Upper lobe of left lung (tissue), 6 donors: ENCODE measurements at regions not wholly inside any gene's neighbourhood (a gene's known extent, or its start where the extent isn't known, plus 50 kb on each side); places are given as distances from the start of the nearest gene placed in this dataset.

ENCODE experiments used
- ATAC-seq, 2 donors: fragments of 200-7000 bp; cut with Tn5 transposase; one replicate each; pipeline ENCODE4 v1.9.1; 2022; ENCODE audit warnings: mild to moderate bottlenecking in 2 of 2, moderate library complexity in 2 of 2; ENCODE audit not compliant: low FRiP score in 2 of 2
- DNase-seq, 2 donors: peaks; one replicate each; pipeline ENCODE4 v3.0.0-alpha.2; 2019 to 2020
- H3K27ac ChIP-seq, 4 donors: fragments of 200-600 bp; sonication (generic); one replicate each; pipeline ENCODE4 v1.5.1; 2016 to 2019
- H3K27me3 ChIP-seq, 4 donors: fragments of 200-600 bp; sonication (generic); one replicate each; pipeline ENCODE4 v1.5.1; 2017 to 2019
- H3K36me3 ChIP-seq, 4 donors: fragments of 200-600 bp; sonication (generic); one replicate each; pipeline ENCODE4 v1.5.1; 2016 to 2019
- H3K4me1 ChIP-seq, 4 donors: fragments of 200-600 bp; sonication (generic); one replicate each; pipeline ENCODE4 v1.5.1; 2018 to 2019
- H3K4me3 ChIP-seq, 4 donors: fragments of 200-600 bp; sonication (generic); one replicate each; pipeline ENCODE4 v1.5.1; 2017 to 2019; ENCODE audit warnings: mild to moderate bottlenecking in 2 of 4, moderate library complexity in 1 of 4
- H3K9me3 ChIP-seq, 4 donors: fragments of 200-600 bp; sonication (generic); one replicate each; pipeline ENCODE4 v1.5.1; 2018 to 2019
- CTCF ChIP-seq, 6 experiments: fragments of 450-650 bp in 4 of 6; fragments of 200-600 bp in 2 of 6; sonication (generic) in 2 of 6; IDR thresholded peaks; one replicate each; pipeline ENCODE4 v1.5.1; 2016 to 2019; ENCODE audit warnings: antibody characterized with exemption in 6 of 6
- EP300 ChIP-seq, 4 donors: sonication (generic); formaldehyde crosslinking; IDR thresholded peaks; one replicate each; pipeline ENCODE4 v1.5.1; 2017; ENCODE audit warnings: antibody characterized with exemption in 4 of 4, control low read depth in 2 of 4
- POLR2A ChIP-seq, 4 donors: fragments of 450-650 bp; IDR thresholded peaks; one replicate each; pipeline ENCODE4 v1.5.1; 2016 to 2017; ENCODE audit warnings: antibody characterized with exemption in 4 of 4, mild to moderate bottlenecking in 2 of 4
- POLR2AphosphoS5 ChIP-seq, 2 donors: sonication (generic); formaldehyde crosslinking; IDR thresholded peaks; one replicate each; pipeline ENCODE4 v1.5.1; 2017; ENCODE audit warnings: antibody characterized with exemption in 2 of 2
- WGBS, 2 donors: methylation state at CpG; one replicate each; pipeline ENCODE4 v1.1.5; 2017 to 2018; 5-methylcytosine and 5-hydroxymethylcytosine counted together
- donor health status: DM: no; HTN: no; CAD: no; lungs with moderate emphysema.
- donor health status: DM: no; HTN: yes; CAD: no; lungs with severe emphysema.

DNA sequence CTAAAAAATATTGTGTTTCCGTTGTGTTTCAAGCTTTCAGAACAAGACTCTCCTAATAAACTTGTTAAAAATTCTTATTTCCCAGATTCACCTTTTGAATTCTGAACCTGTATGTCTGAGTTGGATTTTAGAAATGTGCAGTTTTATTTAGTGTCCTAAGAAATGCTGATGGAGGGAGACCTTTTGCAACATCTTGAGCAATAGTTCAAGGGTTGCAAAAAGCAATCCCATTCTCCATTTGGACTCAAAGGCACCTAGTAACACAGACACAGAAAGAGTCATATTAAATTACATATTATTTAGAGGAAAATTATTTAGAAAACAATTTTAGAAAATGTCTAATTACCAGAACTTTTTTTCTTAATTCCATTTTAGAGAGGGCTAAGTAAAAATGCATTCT is 448.5 kb downstream of the FRK start:
- TF ChIP-seq EP300 (IDR thresholded peaks at IDR 0.05) (no peak), CTCF (IDR thresholded peaks at IDR 0.05) (no peak), POLR2A (IDR thresholded peaks at IDR 0.05) (no peak), POLR2AphosphoS5 (IDR thresholded peaks at IDR 0.05) (no peak)
- Histone ChIP-seq H3K4me3 (no peak overlapping the region), H3K27ac (no peak overlapping the region), H3K4me1 (no peaks in the 10 kb centered on the region), H3K9me3 (no peaks in the 10 kb centered on the region), H3K27me3 (no peaks in the 10 kb centered on the region), H3K36me3 (no peaks in the 10 kb centered on the region)
- WGBS, 2 donors: 0% methylated on average over 1 of the region's 1 CpG
- DNase-seq (no peak), ATAC-seq (no peak)

- 71 to 78% methylated on average over 5 of the region's 5 CpGs for WGBS, 2 donors
- Histone ChIP-seq H3K4me3 (no peak overlapping the region), H3K36me3 (no peaks in the 10 kb centered on the region), H3K27ac (no peak overlapping the region), H3K27me3 (no peaks in the 10 kb centered on the region), H3K4me1 (no peaks in the 10 kb centered on the region), H3K9me3 (no peaks in the 10 kb centered on the region)
- ATAC-seq (no peak), DNase-seq (no peak)
- TF ChIP-seq POLR2A (IDR thresholded peaks at IDR 0.05) (no peak), POLR2AphosphoS5 (IDR thresholded peaks at IDR 0.05) (no peak), EP300 (IDR thresholded peaks at IDR 0.05) (no peak), CTCF (IDR thresholded peaks at IDR 0.05) (no peak)
Measured at GRCh38 chr6:115610696-115611095, 450.0 kb downstream of the FRK start.

DNA sequence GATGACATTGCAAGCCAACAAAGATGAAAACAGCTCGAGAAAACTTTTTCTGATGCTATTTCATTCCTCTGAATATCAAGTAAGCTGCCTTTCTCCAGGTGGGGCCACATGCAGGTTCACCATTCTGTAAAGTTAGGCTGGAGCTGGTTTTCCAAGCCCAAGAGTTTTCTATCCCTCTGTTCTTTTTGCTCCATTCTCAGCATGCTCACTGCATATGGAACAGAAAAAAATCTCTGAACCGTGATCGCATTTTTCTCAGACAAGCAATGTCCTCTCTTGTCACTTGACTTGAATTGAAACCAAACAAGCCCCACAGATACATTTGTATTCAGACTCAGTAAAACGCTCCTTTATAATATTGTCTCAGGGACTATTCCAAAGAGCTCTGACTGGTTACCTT is 451.6 kb downstream of the FRK start:
- Histone ChIP-seq H3K27ac (no peak overlapping the region), H3K27me3 (no peaks in the 10 kb centered on the region), H3K9me3 (no peaks in the 10 kb centered on the region), H3K4me1 (no peaks in the 10 kb centered on the region), H3K4me3 (no peak overlapping the region), H3K36me3 (no peaks in the 10 kb centered on the region)
- no peak for DNase-seq
- ATAC-seq: no peak
- TF ChIP-seq POLR2A (IDR thresholded peaks at IDR 0.05) (no peak), POLR2AphosphoS5 (IDR thresholded peaks at IDR 0.05) (no peak), EP300 (IDR thresholded peaks at IDR 0.05) (no peak)
- 86 to 88% methylated on average over 4 of the region's 4 CpGs for WGBS, 2 donors

DNA sequence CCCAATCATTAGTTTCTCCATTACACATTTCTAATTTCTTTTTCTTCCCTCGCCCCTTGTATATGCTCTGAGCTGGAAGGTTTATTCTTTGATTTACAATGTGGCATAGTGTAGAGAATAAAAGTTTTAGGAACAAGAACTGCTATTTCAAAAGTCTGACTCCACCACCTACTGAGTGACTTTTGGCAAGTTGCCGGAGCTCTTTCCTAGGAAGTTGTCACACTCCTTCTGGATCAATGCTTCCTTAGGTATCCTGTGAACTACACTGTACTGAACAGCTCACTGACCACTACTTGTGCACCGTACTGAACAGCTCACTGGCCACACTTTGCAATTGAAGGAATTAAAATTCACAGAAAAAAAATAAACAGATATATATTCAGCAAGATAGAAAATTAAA is 458.2 kb downstream of the FRK start:
- no peak overlapping the region for H3K4me3 ChIP-seq
- no peaks in the 10 kb centered on the region for H3K27me3 ChIP-seq
- no peak for DNase-seq
- no peaks in the 10 kb centered on the region for H3K36me3 ChIP-seq
- no peak for ATAC-seq
- no peaks in the 10 kb centered on the region for H3K9me3 ChIP-seq
- 85 to 91% methylated on average over 3 of the region's 3 CpGs for WGBS, 2 donors
- TF ChIP-seq POLR2AphosphoS5 (IDR thresholded peaks at IDR 0.05): no peak
- no peaks in the 10 kb centered on the region for H3K4me1 ChIP-seq
- no peak overlapping the region for H3K27ac ChIP-seq

GRCh38 chr6:115601509-115601908 is 459.2 kb downstream of the FRK start:
- WGBS, 2 donors: 72 to 83% methylated on average over 2 of the region's 2 CpGs
- DNase-seq (no peak), ATAC-seq (no peak)
- no peaks in the 10 kb centered on the region for H3K36me3 ChIP-seq
- no peaks in the 10 kb centered on the region for H3K27me3 ChIP-seq
- no peaks in the 10 kb centered on the region for H3K9me3 ChIP-seq
- no peak overlapping the region for H3K4me3 ChIP-seq
- H3K27ac ChIP-seq: no peak overlapping the region
- H3K4me1 ChIP-seq: no peaks in the 10 kb centered on the region
- TF ChIP-seq POLR2AphosphoS5 (IDR thresholded peaks at IDR 0.05): no peak
- TF ChIP-seq EP300 (IDR thresholded peaks at IDR 0.05): no peak
- TF ChIP-seq CTCF (IDR thresholded peaks at IDR 0.05): no peak
- TF ChIP-seq POLR2A (IDR thresholded peaks at IDR 0.05): no peak

- TF ChIP-seq CTCF (IDR thresholded peaks at IDR 0.05) (no peak), POLR2AphosphoS5 (IDR thresholded peaks at IDR 0.05) (no peak), POLR2A (IDR thresholded peaks at IDR 0.05) (no peak), EP300 (IDR thresholded peaks at IDR 0.05) (no peak)
- H3K4me3 ChIP-seq: no peak overlapping the region
- no peak overlapping the region for H3K27ac ChIP-seq
- WGBS, 2 donors: 48 to 83% methylated on average over 1 of the region's 1 CpG
- no peaks in the 10 kb centered on the region for H3K27me3 ChIP-seq
- H3K36me3 ChIP-seq: no peaks in the 10 kb centered on the region
- no peaks in the 10 kb centered on the region for H3K4me1 ChIP-seq
- no peaks in the 10 kb centered on the region for H3K9me3 ChIP-seq
- no peak for DNase-seq
- no peak for ATAC-seq
Measured at GRCh38 chr6:115601064-115601463, 459.6 kb downstream of the FRK start.
